Central memory CD8-positive, alpha-beta T cell (primary cell): ENCODE measurements at regions not wholly inside any gene's neighbourhood (a gene's known extent, or its start where the extent isn't known, plus 50 kb on each side); places are given as distances from the start of the nearest gene placed in this dataset.

ENCODE experiments used
- ATAC-seq: fragments of 150-1000 bp; cut with Tn5 transposase; replicated peaks from 2 replicates; pipeline ENCODE4 v1.10.0; 2022; ENCODE audit warnings: mild to moderate bottlenecking, moderate FRiP score, moderate number of reproducible peaks; ENCODE audit not compliant: poor library complexity, severe bottlenecking; ENCODE audit errors: extremely low read depth
- DNase-seq, 2 donors: peaks; one replicate each; pipeline ENCODE4 v3.0.0; 2021; ENCODE audit warnings: low spot score in 2 of 2
- H3K27ac Mint-ChIP-seq: one replicate; pipeline ENCODE4 v1.8.0; 2022; ENCODE audit warnings: low read depth, mild to moderate bottlenecking, moderate library complexity, mixed read lengths
- H3K27me3 Mint-ChIP-seq: one replicate; pipeline ENCODE4 v1.8.0; 2022; ENCODE audit warnings: mixed read lengths
- H3K36me3 Mint-ChIP-seq: one replicate; pipeline ENCODE4 v1.8.0; 2022; ENCODE audit warnings: mild to moderate bottlenecking, moderate library complexity, mixed read lengths; ENCODE audit not compliant: insufficient read depth
- H3K4me1 Mint-ChIP-seq: one replicate; pipeline ENCODE4 v1.8.0; 2022; ENCODE audit warnings: mixed read lengths
- H3K4me3 Mint-ChIP-seq: one replicate; pipeline ENCODE4 v1.8.0; 2022; ENCODE audit warnings: mild to moderate bottlenecking, moderate library complexity, mixed read lengths
- H3K9me3 Mint-ChIP-seq: one replicate; pipeline ENCODE4 v1.8.0; 2022; ENCODE audit warnings: mixed read lengths

DNA sequence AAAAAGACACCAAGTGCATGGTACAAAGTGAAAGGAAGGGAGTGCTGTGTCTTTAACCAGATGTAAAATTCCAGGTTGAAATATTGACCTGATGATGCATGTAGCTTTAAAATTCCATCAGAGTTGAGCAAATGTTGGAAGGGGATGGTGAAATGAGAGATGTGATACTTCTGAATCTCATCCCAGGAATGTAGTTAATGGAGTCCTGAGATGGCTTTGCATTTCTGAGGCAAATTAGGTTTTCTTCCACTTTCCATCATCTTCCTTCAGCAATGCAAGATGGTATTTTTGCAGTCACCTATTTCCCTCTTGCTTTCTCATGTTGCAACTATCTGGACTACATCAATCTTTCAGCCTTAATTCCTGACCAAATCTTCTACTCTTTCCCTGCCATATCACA lies 194.1 kb upstream of the MIR17HG start:
- DNase-seq, result no peak
- Mint-ChIP-seq H3K9me3 (no peaks in the 10 kb centered on the region), H3K4me1 (no peaks in the 10 kb centered on the region), H3K4me3 (no peak overlapping the region), H3K36me3 (peaks cover 2% of the 10 kb centered on the region), H3K27ac (no peak overlapping the region), H3K27me3 (peaks cover 10% of the 10 kb centered on the region)
- no peak for ATAC-seq

DNA sequence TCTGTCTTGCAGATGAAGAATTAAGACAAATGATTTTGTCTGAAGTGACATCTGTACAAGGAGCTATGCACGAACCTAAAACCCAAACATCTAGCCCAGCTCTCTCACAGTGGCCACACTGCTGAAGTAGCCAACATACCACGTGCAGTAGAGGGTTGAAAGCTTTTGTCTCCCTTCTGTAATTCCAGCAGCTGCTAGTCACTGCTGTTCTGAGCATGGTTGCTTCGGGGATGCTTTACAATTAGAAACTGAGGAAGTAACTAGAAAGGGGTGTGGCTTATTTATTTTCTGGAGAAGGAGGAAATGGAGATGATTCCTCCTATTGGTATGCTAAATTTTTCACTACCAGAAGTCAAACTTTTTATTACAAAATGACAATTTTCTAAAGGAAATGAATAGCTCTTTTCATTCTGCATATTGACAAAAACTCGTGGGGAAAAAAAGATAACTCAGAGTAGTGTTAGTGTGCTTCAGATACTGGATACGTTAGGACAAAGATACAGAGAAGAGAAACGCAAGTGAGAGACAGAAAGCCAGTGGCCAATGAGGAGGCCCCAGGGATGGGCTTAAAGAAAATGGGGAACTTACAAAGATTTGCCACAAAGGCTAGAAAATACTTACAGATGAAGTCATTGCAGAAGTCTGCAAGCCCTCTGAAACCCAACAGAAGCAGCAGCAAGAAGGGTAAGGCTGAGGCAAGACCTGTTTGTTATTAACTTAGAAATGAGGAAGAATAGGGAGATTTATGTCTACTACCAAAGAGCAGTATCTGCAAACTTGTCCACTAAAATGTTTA lies 192.7 kb upstream of the MIR17HG start:
- H3K4me1 Mint-ChIP-seq, result no peaks in the 10 kb centered on the region
- H3K4me3 Mint-ChIP-seq, result no peak overlapping the region
- ATAC-seq, result no peak
- H3K36me3 Mint-ChIP-seq, result peaks cover 2% of the 10 kb centered on the region
- peaks cover 22% of the 10 kb centered on the region for H3K27me3 Mint-ChIP-seq
- DNase-seq, result no peak
- no peak overlapping the region for H3K27ac Mint-ChIP-seq
- no peaks in the 10 kb centered on the region for H3K9me3 Mint-ChIP-seq

DNA sequence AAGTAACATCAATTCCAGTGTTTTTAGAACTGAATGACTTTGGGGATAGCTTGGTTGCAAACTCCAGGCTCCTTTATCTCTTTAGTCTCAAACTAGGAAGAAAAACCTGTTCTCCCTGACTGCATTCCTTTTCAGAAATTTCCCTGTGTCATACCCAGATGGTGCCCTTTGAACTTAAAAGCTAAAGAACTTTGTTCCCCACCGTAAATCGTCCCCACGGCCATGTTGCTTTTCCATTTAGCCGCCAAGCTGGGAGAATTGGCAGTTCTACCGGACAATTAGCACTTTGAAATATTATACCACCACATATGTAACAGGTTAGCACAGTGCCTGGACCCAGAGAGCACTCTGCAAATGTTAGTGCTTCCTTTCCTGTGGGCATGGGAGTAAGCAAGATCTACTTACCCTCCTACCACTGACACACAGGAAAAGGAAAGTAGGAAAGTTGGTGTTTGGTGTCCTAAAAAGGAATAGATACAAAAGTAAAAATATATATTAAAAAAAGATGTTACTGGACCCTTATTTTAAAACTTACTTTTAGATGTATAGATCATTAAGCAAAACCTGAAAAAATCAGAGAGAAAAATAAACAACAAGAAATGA lies 191.9 kb upstream of the MIR17HG start:
- ATAC-seq, result no peak
- peaks cover 23% of the 10 kb centered on the region for H3K27me3 Mint-ChIP-seq

DNA sequence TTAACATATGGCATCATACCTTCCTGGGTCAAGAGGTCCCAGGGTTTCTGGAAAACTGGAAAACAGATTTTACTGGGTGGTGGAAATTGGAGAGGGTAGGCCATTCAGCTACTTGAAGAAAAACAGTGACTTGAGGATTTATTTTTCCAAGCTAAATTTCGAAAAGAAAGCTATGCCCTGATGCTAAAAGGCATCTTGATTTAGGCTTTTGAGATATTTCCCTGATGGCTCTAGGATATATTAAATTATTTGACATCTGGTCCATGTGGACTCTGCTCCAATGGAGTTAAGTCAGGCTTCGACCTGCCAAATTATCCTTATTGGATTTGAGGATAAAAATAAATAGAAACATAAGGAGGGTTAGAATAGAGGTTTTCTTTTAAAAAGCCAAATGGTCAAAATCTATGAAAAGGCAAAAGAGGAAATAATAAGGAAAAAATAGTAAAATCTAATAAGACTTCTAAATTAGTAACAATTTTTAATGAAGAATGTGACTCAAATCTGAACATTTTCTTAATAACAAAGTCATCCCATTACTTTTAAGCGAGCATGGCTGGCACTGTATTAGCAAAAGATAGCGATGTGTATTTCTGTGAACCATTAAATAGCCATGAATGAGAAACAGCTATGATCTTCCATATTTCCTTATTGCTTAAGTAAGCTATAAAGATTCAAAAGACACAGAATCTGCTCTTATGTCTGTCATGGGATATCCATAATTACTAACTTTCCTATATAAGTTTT lies 190.0 kb upstream of the MIR17HG start:
- Mint-ChIP-seq H3K36me3 (no peaks in the 10 kb centered on the region), H3K27me3 (peaks cover 23% of the 10 kb centered on the region), H3K4me1 (no peaks in the 10 kb centered on the region), H3K27ac (no peak overlapping the region), H3K4me3 (no peak overlapping the region), H3K9me3 (no peaks in the 10 kb centered on the region)
- ATAC-seq (no peak), DNase-seq (no peak)

More for the DNA sequence above, 191.9 kb upstream of the MIR17HG start:
- H3K9me3 Mint-ChIP-seq, result no peaks in the 10 kb centered on the region
- no peak overlapping the region for H3K4me3 Mint-ChIP-seq
- no peaks in the 10 kb centered on the region for H3K4me1 Mint-ChIP-seq
- no peak overlapping the region for H3K27ac Mint-ChIP-seq
- no peaks in the 10 kb centered on the region for H3K36me3 Mint-ChIP-seq
- DNase-seq, result no peak

DNA sequence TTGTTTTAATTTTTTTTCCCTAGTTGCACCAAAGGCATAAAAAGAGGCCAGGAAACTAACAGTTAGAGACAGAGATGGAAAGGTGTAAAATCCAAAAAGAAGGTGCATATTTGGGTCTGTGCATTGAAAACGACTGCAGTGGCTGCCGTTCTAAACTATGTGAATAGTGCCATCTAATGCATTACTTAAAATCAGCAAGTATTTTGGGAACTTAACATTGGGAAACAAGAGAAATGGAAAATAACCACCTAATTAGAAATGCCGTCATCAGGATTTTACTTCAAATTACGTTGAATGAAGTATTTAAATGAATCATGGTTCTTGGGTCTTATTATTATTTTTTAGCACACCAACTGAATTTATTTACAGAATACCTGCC lies 189.5 kb upstream of the MIR17HG start:
- DNase-seq (no peak), ATAC-seq (no peak)
- H3K9me3 Mint-ChIP-seq, result no peaks in the 10 kb centered on the region
- H3K4me1 Mint-ChIP-seq, result no peaks in the 10 kb centered on the region
- no peak overlapping the region for H3K27ac Mint-ChIP-seq
- H3K27me3 Mint-ChIP-seq, result peaks cover 23% of the 10 kb centered on the region
- H3K4me3 Mint-ChIP-seq, result no peak overlapping the region
- H3K36me3 Mint-ChIP-seq, result no peaks in the 10 kb centered on the region

DNA sequence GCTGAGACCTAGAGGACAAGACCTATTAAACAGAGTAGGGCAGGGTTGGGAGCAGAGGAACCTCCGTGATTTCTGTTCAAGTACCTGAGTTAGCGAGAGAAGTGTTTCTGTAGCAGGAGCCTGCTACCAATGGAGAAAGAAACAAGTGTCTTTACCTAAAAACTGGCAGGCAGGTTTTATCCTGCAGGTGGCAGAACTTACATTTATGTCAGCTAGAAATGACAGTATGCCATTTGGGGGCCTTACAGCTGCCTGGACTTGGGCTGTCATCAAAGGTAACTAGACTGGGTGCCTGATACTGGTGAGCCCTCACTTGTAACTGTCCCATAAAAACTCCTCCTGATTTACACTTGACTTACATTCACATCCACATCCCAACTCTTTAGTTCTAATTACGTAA lies 185.3 kb upstream of the MIR17HG start:
- Mint-ChIP-seq H3K4me1 (no peaks in the 10 kb centered on the region), H3K4me3 (no peak overlapping the region), H3K9me3 (no peaks in the 10 kb centered on the region), H3K36me3 (no peaks in the 10 kb centered on the region), H3K27ac (no peak overlapping the region), H3K27me3 (peaks cover 30% of the 10 kb centered on the region)
- DNase-seq (no peak), ATAC-seq (no peak)

DNA sequence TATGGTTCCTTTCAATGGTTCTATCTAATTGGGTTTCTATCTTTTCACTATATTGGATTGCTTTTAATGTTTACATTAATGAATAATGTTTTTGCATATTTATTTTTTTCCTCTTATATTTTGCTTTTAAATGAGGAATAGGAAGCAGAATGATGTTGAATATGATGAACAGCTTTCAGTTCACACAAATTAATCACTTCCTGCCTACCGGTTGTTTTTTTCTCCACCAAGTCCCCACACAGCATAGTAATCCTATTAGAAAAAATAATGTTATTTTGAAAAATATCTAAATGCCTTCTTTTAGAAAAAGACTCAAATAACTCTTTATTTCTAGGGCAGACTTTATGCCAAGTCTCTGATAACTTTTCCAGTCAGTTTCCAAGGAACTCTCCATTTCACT lies 184.9 kb upstream of the MIR17HG start:
- no peak for DNase-seq
- no peak overlapping the region for H3K4me3 Mint-ChIP-seq
- ATAC-seq, result no peak
- H3K27ac Mint-ChIP-seq, result no peak overlapping the region
- no peaks in the 10 kb centered on the region for H3K36me3 Mint-ChIP-seq
- no peaks in the 10 kb centered on the region for H3K9me3 Mint-ChIP-seq
- no peaks in the 10 kb centered on the region for H3K4me1 Mint-ChIP-seq
- peaks cover 30% of the 10 kb centered on the region for H3K27me3 Mint-ChIP-seq

DNA sequence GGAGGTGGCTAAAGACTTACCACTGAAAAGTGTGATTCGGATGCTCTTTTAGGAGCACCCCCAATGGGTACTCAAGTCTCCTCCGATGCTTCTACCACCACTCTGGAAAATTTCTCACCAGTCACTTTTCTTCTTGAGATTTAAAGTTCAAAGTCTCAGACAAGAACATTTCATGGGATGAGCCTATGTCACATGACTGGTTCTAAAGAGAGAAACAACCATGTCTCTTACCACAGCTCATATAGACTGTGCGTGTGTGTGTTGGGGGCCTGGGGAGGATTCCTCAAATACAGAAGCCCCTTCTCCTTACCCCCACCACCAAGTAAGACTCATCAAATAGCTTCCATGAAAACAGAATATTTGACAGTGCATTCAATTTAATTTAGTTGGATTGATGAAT lies 181.7 kb upstream of the MIR17HG start:
- no peak overlapping the region for H3K4me3 Mint-ChIP-seq
- no peak overlapping the region for H3K27ac Mint-ChIP-seq
- H3K4me1 Mint-ChIP-seq, result no peaks in the 10 kb centered on the region
- ATAC-seq, result no peak
- peaks cover 17% of the 10 kb centered on the region for H3K27me3 Mint-ChIP-seq
- no peaks in the 10 kb centered on the region for H3K9me3 Mint-ChIP-seq
- no peak for DNase-seq
- no peaks in the 10 kb centered on the region for H3K36me3 Mint-ChIP-seq

DNA sequence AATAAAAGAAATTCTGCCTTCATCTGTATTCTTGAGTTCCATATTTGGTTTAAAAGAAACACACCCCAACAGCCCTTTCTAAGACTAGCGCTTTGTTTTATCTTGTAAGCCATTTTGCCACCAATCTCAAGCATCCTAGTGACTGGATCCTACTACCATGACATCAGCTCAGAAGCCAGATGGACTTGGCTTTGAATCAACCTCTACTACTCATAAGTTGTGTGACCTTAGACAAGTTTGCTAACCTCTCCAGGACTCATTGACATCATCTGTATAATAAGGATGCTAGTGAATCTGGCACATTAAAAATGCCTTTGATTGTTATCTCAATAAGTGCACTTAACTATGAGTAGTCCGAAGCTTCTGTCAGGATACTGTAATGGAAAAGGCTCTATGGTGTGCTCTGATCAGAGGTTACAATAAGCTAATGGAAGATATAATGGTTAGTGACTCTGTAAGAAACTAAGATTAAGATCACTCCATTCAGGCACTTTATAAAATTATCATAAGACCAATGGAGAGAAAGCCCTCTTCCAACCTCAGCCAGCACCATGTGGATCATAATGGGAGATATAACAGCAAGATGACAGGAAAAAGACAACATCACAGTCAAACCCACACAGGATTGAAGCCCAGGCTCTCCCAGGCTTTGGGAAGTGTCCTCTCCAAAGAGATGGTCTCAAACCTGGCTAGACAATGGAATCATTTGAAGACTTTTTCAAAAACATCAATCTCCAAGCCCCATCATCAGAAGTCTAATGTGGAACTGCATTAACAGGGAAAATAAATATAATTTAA lies 180.6 kb upstream of the MIR17HG start:
- DNase-seq (no peak), ATAC-seq (no peak)
- no peaks in the 10 kb centered on the region for H3K9me3 Mint-ChIP-seq
- H3K27ac Mint-ChIP-seq, result no peak overlapping the region
- no peaks in the 10 kb centered on the region for H3K4me1 Mint-ChIP-seq
- H3K36me3 Mint-ChIP-seq, result no peaks in the 10 kb centered on the region
- peaks cover 17% of the 10 kb centered on the region for H3K27me3 Mint-ChIP-seq
- H3K4me3 Mint-ChIP-seq, result no peak overlapping the region

DNA sequence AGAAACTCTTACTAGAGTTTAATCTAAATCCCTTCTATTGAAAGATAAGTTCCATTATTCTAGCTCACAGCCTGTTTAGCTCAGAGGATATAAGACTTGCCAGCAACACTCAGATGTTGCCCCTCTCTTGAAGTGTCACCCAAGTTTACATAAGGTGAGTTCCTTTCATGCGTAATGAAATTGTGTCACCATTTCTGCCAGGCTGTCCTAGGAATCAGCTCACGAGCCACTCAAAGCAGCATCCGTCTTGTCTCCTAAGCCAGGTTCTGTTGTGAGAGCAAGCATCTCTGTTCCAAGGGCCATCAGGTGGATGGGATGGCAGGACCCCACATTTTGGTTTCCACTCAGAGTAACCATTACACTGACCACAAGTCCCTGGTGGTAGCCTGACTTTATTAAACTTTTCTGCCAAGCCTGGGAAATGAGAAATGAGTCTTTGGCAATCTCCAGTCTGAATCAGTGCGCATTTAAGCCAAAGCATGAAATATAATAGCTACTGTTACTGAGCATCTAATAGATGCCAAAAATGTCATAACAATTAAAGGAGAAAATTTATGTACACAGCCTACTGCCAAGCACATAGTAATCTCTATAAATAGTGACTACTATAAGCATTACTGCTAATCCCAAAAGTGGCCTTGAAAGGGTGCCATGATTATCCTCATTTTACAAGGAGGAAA lies 179.6 kb upstream of the MIR17HG start:
- DNase-seq (no peak), ATAC-seq (no peak)
- peaks cover 17% of the 10 kb centered on the region for H3K27me3 Mint-ChIP-seq
- no peaks in the 10 kb centered on the region for H3K9me3 Mint-ChIP-seq
- H3K27ac Mint-ChIP-seq, result no peak overlapping the region
- no peaks in the 10 kb centered on the region for H3K36me3 Mint-ChIP-seq
- no peak overlapping the region for H3K4me3 Mint-ChIP-seq
- H3K4me1 Mint-ChIP-seq, result no peaks in the 10 kb centered on the region

DNA sequence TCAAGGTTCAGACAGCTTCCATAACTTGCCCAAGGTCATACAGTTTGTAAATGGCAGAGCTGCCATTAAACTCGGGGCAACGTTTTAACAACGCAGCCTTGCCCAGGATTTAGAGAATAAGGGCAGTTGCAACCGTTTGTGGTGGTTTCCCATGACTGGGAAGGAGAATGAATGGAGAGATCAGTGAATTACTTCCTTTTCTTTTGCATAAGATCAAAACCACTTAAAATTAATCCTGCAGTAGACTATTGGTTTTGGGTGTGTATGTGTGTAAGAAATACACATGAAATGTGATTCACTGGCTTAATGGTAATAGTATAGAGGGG lies 179.1 kb upstream of the MIR17HG start:
- Mint-ChIP-seq H3K4me3 (no peak overlapping the region), H3K27me3 (peaks cover 17% of the 10 kb centered on the region), H3K4me1 (no peaks in the 10 kb centered on the region), H3K36me3 (no peaks in the 10 kb centered on the region), H3K27ac (no peak overlapping the region), H3K9me3 (no peaks in the 10 kb centered on the region)
- ATAC-seq, result no peak
- DNase-seq, result no peak

DNA sequence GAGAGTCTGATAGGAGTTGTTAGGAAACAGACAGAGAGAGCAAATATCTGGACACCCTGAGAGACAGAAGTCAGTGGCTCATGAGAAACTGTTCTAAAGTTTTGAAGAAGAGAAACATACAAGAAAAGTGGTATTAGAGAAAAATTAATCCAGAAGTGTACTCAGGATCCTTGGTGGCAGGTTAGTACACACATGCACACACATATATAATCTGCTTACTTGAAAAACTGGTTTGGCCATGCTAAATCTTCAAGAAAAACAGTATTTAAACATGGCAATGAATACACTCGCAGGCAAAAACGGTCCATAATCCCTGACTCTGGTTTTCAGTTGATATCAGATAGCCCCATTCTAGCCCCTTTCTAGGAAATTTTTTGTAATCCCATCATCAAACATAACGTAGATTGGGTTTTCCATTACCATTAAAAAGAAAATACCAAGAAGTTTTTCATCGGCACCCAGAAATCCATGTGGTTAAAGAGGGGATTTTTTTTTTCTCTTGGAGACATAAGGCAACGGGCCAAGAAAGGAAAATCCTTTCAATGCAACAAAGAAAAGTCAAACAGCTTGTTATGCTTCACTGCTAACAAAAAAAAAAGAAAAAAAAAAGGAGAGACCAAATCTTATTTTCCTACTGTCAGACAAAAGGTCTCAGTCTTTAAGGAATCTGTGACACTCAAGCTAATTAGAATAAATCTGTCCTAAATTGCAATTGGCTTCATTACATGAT lies 178.0 kb upstream of the MIR17HG start:
- Mint-ChIP-seq H3K4me1 (no peaks in the 10 kb centered on the region), H3K4me3 (no peak overlapping the region), H3K36me3 (no peaks in the 10 kb centered on the region), H3K9me3 (no peaks in the 10 kb centered on the region), H3K27ac (no peak overlapping the region), H3K27me3 (peaks cover 14% of the 10 kb centered on the region)
- ATAC-seq (no peak), DNase-seq (no peak)
